Upper lobe of right lung (tissue), 1 donor: ENCODE measurements at regions not wholly inside any gene's neighbourhood (a gene's known extent, or its start where the extent isn't known, plus 50 kb on each side); places are given as distances from the start of the nearest gene placed in this dataset.
A peak's percentile ranks its signal among the peaks of the same experiment; 100 is the strongest.

Source experiments
- ATAC-seq: fragments of 200-7000 bp; cut with Tn5 transposase; one replicate; pipeline ENCODE4 v1.9.1; 2020; ENCODE audit warnings: mild to moderate bottlenecking, moderate library complexity
- DNase-seq: peaks from one replicate; pipeline ENCODE4 v3.0.0-alpha.2; 2020
- H3K27ac ChIP-seq: fragments of 200-600 bp; one replicate; pipeline ENCODE4 v1.8.0; 2022
- H3K27me3 ChIP-seq: fragments of 200-600 bp; one replicate; pipeline ENCODE4 v1.8.0; 2022; ENCODE audit warnings: mild to moderate bottlenecking
- H3K36me3 ChIP-seq: fragments of 200-600 bp; one replicate; pipeline ENCODE4 v1.8.0; 2022
- H3K4me1 ChIP-seq: fragments of 200-600 bp; one replicate; pipeline ENCODE4 v1.8.0; 2022
- H3K4me3 ChIP-seq: fragments of 200-600 bp; one replicate; pipeline ENCODE4 v1.8.0; 2022; ENCODE audit warnings: mild to moderate bottlenecking
- H3K9me3 ChIP-seq: fragments of 200-600 bp; one replicate; pipeline ENCODE4 v1.8.0; 2022
- CTCF ChIP-seq: fragments of 200-600 bp; IDR thresholded peaks from one replicate; pipeline ENCODE4 v1.8.0; 2022; ENCODE audit warnings: antibody characterized with exemption
- intact Hi-C: fragments of 100-400 bp; cut with DNase I; formaldehyde crosslinking; loops from one replicate; pipeline ENCODE4 v1.11.0; 2022
- donor health status: DM: no; HTN: yes; CAD: no; lungs with severe emphysema.

- no peak for DNase-seq
- ATAC-seq, result no peak
- Histone ChIP-seq H3K27ac (peak overlapping the region; percentile 63), H3K4me3 (no peak overlapping the region), H3K36me3 (no peaks in the 10 kb centered on the region), H3K4me1 (peaks cover 21% of the 10 kb centered on the region), H3K9me3 (no peaks in the 10 kb centered on the region), H3K27me3 (no peaks in the 10 kb centered on the region)
- no peak for TF ChIP-seq CTCF
- intact Hi-C loops, result no loop called here
Observed at GRCh38 chr6:147949981-147950622, 392.5 kb upstream of the SASH1 start.

DNA sequence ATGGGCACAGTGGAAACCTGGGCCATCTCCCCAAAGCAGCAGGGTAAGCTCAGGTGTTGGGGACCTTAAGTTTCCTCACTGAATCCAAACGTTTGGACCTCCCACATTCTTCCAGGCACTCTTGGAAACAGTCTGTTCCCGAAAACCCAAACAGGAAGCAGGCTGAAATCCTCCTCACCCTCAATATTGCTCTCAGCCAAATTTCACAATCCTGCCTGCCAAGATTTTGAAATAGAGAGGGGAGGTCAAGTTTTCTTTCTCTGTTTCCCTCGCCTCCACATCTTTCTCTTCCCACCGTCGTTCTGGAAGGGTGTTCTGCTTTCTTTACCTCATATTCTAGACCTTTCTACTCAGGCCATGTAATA lies 392.0 kb upstream of the SASH1 start:
- Histone ChIP-seq H3K4me1 (peaks cover 21% of the 10 kb centered on the region), H3K27ac (peak overlapping the region; percentile 63), H3K27me3 (no peaks in the 10 kb centered on the region), H3K9me3 (no peaks in the 10 kb centered on the region), H3K4me3 (no peak overlapping the region), H3K36me3 (no peaks in the 10 kb centered on the region)
- no peak for TF ChIP-seq CTCF
- ATAC-seq (peak; percentile 90), DNase-seq (no peak)
- intact Hi-C loops, result no loop called here

- no peaks in the 10 kb centered on the region for H3K27me3 ChIP-seq
- no peak for TF ChIP-seq CTCF
- no peak for ATAC-seq
- H3K9me3 ChIP-seq, result no peaks in the 10 kb centered on the region
- intact Hi-C loops, result no loop called here
- peaks cover 21% of the 10 kb centered on the region for H3K4me1 ChIP-seq
- no peaks in the 10 kb centered on the region for H3K36me3 ChIP-seq
- no peak for DNase-seq
- H3K27ac ChIP-seq, result no peak overlapping the region
- H3K4me3 ChIP-seq, result no peak overlapping the region
Observed at GRCh38 chr6:147951726-147952125, 390.9 kb upstream of the SASH1 start.

DNA sequence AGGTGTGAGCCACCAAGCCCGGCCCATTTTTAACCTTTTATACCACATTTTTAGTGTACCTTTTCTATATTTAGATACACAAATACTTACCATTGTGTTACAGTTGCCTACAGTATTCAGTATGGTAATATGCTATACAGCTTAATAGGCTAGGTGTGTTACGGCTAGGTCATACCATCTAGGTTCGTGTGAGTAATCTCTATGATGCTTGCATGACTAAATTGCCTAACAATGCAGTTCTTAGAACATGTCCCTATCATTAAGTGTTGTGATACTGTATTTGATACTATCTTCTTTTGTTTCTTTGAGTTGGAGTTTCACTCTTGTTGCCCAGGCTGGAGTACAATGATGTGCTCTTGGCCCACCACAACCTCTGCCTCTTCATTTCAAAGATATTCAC lies 387.7 kb upstream of the SASH1 start:
- intact Hi-C loops, result no loop called here
- DNase-seq, result no peak
- Histone ChIP-seq H3K4me3 (no peak overlapping the region), H3K36me3 (no peaks in the 10 kb centered on the region), H3K4me1 (peaks cover 15% of the 10 kb centered on the region), H3K27me3 (no peaks in the 10 kb centered on the region), H3K27ac (no peak overlapping the region), H3K9me3 (no peaks in the 10 kb centered on the region)
- no peak for ATAC-seq
- TF ChIP-seq CTCF, result no peak

DNA sequence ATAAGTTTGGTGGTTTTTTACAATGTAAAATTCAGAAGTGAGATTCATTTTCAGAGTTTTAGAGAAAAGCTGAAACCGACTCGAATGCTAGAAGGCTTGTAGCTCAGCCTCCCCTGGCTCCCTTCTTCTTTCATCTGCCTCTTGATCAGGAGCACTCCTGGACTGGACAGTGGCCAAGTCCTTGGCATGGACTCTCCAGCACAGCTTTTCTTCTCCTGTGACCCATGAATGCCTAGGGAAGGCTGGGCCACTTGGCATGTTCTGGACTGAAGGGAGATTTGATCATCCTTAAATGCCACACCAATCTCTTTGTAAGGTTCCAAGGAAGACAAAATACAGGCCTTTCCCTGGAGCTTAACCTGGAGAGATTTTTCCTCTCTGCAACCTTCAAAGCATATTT lies 384.0 kb upstream of the SASH1 start:
- Histone ChIP-seq H3K27ac (no peak overlapping the region), H3K4me3 (no peak overlapping the region), H3K36me3 (no peaks in the 10 kb centered on the region), H3K4me1 (peaks cover 4% of the 10 kb centered on the region), H3K27me3 (no peaks in the 10 kb centered on the region), H3K9me3 (no peaks in the 10 kb centered on the region)
- intact Hi-C loops, result no loop called here
- ATAC-seq (peak; percentile 89), DNase-seq (peak; percentile 80)
- TF ChIP-seq CTCF, result no peak
